ENCODE measurements at regions not wholly inside any gene's neighbourhood (a gene's known extent, or its start where the extent isn't known, plus 50 kb on each side); places are given as distances from the start of the nearest gene placed in this dataset.

DNA sequence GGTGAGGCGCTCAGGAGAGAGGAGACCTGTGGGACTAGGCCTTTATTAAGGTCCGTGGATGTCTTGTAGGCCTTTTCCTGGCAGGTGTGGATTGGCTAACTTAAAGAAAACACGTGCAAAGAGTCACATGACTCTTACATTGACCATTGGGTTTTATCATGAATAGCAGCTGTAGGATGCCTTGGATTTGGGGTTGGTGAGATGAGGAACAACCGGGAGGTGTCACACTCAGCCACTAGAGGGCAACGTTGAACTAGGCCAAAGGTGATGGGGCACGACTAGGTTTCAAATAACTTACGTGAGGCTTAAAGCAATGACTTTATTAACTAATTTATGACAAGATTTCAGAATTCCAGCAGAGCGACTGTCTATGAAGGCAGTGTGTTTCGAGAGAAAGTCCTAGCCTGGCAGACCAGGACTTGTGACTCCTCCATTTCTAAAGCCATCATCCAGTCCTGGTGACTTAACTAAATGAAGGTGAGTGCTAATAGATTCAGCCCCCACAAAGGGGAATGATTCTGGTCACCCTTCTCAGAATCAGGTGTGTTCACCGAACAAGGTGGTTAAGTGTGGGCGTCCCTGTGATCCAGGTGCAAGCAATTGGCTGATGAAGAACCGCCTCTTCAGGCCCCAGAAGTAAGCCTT, 345.6 kb downstream of the MCTP2 start:
- H2AFZ ChIP-seq: peak overlapping the region; percentile 35; the same call in 1 of the 2 replicates
- H3K4me3 Mint-ChIP-seq: no peak overlapping the region
- H3K27ac Mint-ChIP-seq: no peak overlapping the region

DNA sequence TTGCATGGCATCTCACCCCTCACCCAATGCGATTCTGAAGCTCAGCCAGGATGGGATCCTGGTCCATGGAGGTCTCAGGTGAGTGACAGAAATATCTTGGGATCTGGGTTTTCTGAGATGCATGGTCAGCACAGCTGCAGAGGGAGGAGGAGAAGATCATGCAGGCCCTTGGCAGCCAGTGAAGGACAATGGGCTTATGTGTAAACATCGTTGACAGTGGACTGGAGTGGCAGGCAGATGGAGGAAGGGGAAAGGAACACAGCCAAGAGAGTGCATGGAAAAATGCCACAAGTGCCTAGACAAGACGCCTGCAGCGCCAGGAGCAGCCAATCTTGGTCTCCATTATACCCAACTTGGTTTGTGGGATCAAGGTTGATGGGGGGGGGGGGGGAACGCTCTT, 347.9 kb downstream of the MCTP2 start:
- H3K4me1 Mint-ChIP-seq: peaks cover 7% of the 10 kb centered on the region
- Histone ChIP-seq H3K79me2 (replicated peaks; ENCODE audit: insufficient read depth) (no peaks in the 10 kb centered on the region), H3F3A (replicated peaks; ENCODE audit: low read depth) (no peaks in the 10 kb centered on the region), H3K4me3 (no peak overlapping the region), H3K36me3 (ENCODE audit: insufficient read depth) (no peaks in the 10 kb centered on the region), H3K4me1 (ENCODE audit: insufficient read depth) (peaks cover 1% of the 10 kb centered on the region; the same call in 1 of the 2 replicates), H2AFZ (no peak overlapping the region), H3K9me2 (ENCODE audit: insufficient read depth) (no peaks in the 10 kb centered on the region), H3K27me3 (ENCODE audit: insufficient read depth) (no peaks in the 10 kb centered on the region), H3K27ac (ENCODE audit: low read depth) (no peak overlapping the region), H3K4me2 (no peak overlapping the region), H4K20me1 (replicated peaks; ENCODE audit: insufficient read depth) (no peaks in the 10 kb centered on the region)
- TF ChIP-seq POLR2AphosphoS5 (IDR thresholded peaks at IDR 0.05; ENCODE audit: low read depth) (no peak), EZH2phosphoT487 (IDR thresholded peaks at IDR 0.05; ENCODE audit: unreplicated experiment) (no peak), JUNB (IDR thresholded peaks at IDR 0.05; ENCODE audit: unreplicated experiment) (no peak)
- no peak overlapping the region for H3K4me3 Mint-ChIP-seq
- no peak for DNase-seq (ENCODE audit: low spot score)
- peaks cover 5% of the 10 kb centered on the region for H3K27me3 Mint-ChIP-seq (ENCODE audit: insufficient read depth, low read depth, poor library complexity)
- H3K36me3 Mint-ChIP-seq (ENCODE audit: low read depth): no peaks in the 10 kb centered on the region
- no peaks in the 10 kb centered on the region for H3K9me3 Mint-ChIP-seq
- ATAC-seq: no peak
- H3K27ac Mint-ChIP-seq: no peak overlapping the region

More for the DNA sequence above, 345.6 kb downstream of the MCTP2 start:
- Mint-ChIP-seq H3K36me3 (ENCODE audit: low read depth) (no peaks in the 10 kb centered on the region), H3K27me3 (ENCODE audit: insufficient read depth, low read depth, poor library complexity) (peaks cover 2% of the 10 kb centered on the region), H3K9me3 (no peaks in the 10 kb centered on the region), H3K4me1 (peaks cover 3% of the 10 kb centered on the region; the same call in 2 of the 3 replicates)
- ATAC-seq: peak; percentile 92
- Histone ChIP-seq H3K27me3 (ENCODE audit: insufficient read depth) (no peaks in the 10 kb centered on the region), H3F3A (replicated peaks; ENCODE audit: low read depth) (no peaks in the 10 kb centered on the region), H4K20me1 (replicated peaks; ENCODE audit: insufficient read depth) (no peaks in the 10 kb centered on the region), H3K36me3 (ENCODE audit: insufficient read depth) (no peaks in the 10 kb centered on the region), H3K9me2 (ENCODE audit: insufficient read depth) (peaks cover 1% of the 10 kb centered on the region; the same call in 1 of the 2 replicates), H3K4me1 (ENCODE audit: insufficient read depth) (no peaks in the 10 kb centered on the region), H3K27ac (ENCODE audit: low read depth) (no peak overlapping the region), H3K4me3 (no peak overlapping the region), H3K4me2 (no peak overlapping the region), H3K79me2 (replicated peaks; ENCODE audit: insufficient read depth) (no peaks in the 10 kb centered on the region)
- TF ChIP-seq, protein P1, sequence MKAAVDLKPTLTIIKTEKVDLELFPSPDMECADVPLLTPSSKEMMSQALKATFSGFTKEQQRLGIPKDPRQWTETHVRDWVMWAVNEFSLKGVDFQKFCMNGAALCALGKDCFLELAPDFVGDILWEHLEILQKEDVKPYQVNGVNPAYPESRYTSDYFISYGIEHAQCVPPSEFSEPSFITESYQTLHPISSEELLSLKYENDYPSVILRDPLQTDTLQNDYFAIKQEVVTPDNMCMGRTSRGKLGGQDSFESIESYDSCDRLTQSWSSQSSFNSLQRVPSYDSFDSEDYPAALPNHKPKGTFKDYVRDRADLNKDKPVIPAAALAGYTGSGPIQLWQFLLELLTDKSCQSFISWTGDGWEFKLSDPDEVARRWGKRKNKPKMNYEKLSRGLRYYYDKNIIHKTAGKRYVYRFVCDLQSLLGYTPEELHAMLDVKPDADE (IDR thresholded peaks at IDR 0.05): no peak
- TF ChIP-seq, protein P2, sequence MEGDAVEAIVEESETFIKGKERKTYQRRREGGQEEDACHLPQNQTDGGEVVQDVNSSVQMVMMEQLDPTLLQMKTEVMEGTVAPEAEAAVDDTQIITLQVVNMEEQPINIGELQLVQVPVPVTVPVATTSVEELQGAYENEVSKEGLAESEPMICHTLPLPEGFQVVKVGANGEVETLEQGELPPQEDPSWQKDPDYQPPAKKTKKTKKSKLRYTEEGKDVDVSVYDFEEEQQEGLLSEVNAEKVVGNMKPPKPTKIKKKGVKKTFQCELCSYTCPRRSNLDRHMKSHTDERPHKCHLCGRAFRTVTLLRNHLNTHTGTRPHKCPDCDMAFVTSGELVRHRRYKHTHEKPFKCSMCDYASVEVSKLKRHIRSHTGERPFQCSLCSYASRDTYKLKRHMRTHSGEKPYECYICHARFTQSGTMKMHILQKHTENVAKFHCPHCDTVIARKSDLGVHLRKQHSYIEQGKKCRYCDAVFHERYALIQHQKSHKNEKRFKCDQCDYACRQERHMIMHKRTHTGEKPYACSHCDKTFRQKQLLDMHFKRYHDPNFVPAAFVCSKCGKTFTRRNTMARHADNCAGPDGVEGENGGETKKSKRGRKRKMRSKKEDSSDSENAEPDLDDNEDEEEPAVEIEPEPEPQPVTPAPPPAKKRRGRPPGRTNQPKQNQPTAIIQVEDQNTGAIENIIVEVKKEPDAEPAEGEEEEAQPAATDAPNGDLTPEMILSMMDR (conservative IDR thresholded peaks at IDR 0.05; ENCODE audit: low read depth in 2 of 2): peak; percentile 90
- DNase-seq (ENCODE audit: low spot score): peak; percentile 84

DNA sequence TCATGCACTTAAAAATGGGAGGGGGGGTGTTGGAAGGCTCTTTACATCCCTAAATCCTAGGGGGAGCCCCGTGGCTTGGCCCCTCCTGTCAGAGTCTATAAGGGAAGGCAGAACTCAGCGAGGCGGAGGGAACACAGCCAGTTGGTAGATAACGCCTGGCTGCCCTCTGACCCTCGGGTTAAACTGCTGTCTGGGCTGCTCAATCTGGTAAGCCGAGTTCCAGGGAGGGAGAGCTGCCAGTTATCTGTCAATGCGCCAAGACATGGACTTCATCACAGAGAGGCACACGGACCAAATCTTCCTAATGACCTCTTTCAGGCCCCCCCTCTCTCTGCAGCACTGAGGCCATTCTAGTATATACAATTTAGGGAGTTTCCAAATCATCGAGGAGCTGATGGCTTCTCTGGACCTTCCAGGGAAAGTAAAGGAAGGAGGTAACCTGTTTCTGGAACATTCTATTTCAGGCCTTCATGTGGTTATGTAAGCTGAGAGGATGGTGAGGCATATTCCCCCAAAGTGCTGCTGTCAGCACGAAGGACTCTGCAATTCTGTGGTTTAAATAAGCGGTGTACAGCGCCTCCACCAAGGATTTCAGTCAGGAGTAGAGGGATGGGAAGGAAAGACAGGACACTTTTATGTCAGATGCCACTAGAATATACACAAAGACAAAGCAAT, 349.0 kb downstream of the MCTP2 start:
- H3K36me3 Mint-ChIP-seq (ENCODE audit: low read depth): no peaks in the 10 kb centered on the region
- TF ChIP-seq STAT1 (IDR thresholded peaks at IDR 0.05; ENCODE audit: unreplicated experiment) (no peak), EZH2 (IDR thresholded peaks at IDR 0.05; ENCODE audit: low read depth, unreplicated experiment) (no peak), NANOG (IDR thresholded peaks at IDR 0.05; ENCODE audit: borderline replicate concordance) (no peak), ZNF114 (CRISPR knock-in tag; IDR thresholded peaks at IDR 0.05) (no peak), EZH2phosphoT487 (IDR thresholded peaks at IDR 0.05; ENCODE audit: unreplicated experiment) (no peak), JUNB (IDR thresholded peaks at IDR 0.05; ENCODE audit: unreplicated experiment) (no peak), ZNF331 (CRISPR knock-in tag; IDR thresholded peaks at IDR 0.05; ENCODE audit: low read depth) (no peak)
- TF ChIP-seq, protein P2 (conservative IDR thresholded peaks at IDR 0.05; ENCODE audit: low read depth in 2 of 2): no peak

More for the DNA sequence above, 349.0 kb downstream of the MCTP2 start:
- H3K27me3 Mint-ChIP-seq (ENCODE audit: insufficient read depth, low read depth, poor library complexity): peaks cover 5% of the 10 kb centered on the region
- H3K4me3 Mint-ChIP-seq: no peak overlapping the region
- no peak overlapping the region for H3K4me3 ChIP-seq
- H3K4me1 ChIP-seq (ENCODE audit: insufficient read depth): peaks cover 5% of the 10 kb centered on the region; the same call in 1 of the 2 replicates
- no peaks in the 10 kb centered on the region for H3K9me2 ChIP-seq (ENCODE audit: insufficient read depth)
- no peak overlapping the region for H3K4me2 ChIP-seq
- H3K79me2 ChIP-seq (replicated peaks; ENCODE audit: insufficient read depth): no peaks in the 10 kb centered on the region
- no peak overlapping the region for H3K27ac Mint-ChIP-seq
- DNase-seq (ENCODE audit: low spot score): no peak
- H3F3A ChIP-seq (replicated peaks; ENCODE audit: low read depth): no peaks in the 10 kb centered on the region
- H3K27me3 ChIP-seq (ENCODE audit: insufficient read depth): no peaks in the 10 kb centered on the region
- no peak overlapping the region for H2AFZ ChIP-seq
- no peaks in the 10 kb centered on the region for H4K20me1 ChIP-seq (replicated peaks; ENCODE audit: insufficient read depth)
- no peaks in the 10 kb centered on the region for H3K36me3 ChIP-seq (ENCODE audit: insufficient read depth)
- H3K4me1 Mint-ChIP-seq: peaks cover 11% of the 10 kb centered on the region
- ATAC-seq: no peak
- no peaks in the 10 kb centered on the region for H3K9me3 Mint-ChIP-seq
- H3K27ac ChIP-seq (ENCODE audit: low read depth): no peak overlapping the region
